NCI-H460 (cell line): ENCODE measurements at regions not wholly inside any gene's neighbourhood (a gene's known extent, or its start where the extent isn't known, plus 50 kb on each side); places are given as distances from the start of the nearest gene placed in this dataset.

Experiments used
- DNase-seq: peaks from one replicate; pipeline ENCODE4 v3.0.0-alpha.2; 2016; ENCODE audit warnings: low read depth; ENCODE audit errors: extremely low read depth

DNA sequence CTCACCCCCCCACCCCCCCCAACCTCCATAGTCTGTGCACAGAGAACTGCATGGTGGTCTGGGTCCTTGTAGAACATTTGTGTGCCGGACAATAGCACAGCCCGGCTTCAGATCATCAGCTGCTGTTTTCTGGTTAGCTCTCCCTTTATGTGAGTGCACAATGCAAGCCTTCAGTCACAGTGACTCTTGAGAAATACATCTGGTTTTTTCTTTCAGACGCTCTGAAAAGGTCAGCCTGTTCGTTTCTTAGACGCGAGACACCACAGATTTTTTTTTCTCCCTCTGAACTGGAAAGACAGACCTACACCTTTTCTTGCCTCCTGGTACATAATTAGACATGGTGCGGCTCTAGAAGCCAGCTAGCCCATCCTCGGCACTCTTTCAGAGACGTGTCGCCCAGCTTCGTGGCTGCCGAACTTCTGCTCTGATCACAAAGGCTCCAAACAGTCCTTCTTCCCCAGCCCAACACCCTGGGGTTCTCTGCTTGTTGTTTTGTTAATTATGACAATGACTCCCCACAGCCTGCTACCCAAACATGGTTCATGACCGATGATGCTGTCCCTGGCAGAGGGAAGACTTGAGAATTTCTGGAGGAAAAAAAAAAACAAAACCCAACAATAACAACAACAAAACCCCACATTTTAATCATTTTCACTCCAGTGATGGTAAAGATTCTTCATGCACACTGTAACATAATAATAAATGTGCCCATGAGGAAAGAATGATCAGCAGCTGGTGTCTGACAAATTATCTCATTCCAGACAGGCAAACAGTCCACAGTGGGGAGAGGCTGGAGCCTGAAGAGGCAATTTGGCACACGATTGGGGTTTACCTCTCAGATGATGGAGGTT lies 241.4 kb upstream of the ZNF462 start:
- DNase-seq = no peak

DNA sequence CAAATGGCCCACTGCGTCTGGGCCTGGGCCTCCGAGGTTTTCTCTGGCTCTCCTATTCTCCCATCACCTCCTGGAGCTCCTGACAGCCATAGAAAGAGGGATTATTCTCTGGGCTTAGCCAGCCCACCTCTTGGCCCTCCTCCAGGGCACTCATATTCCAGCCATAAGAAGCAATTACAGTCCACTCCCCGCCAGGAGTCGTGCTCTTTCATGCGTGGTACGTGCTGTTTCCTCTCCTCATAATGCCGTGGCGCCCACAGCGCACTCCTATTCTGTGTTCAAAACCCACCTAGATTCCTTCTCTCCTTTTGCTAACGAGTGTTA lies 240.8 kb upstream of the ZNF462 start:
- no peak for DNase-seq

DNA sequence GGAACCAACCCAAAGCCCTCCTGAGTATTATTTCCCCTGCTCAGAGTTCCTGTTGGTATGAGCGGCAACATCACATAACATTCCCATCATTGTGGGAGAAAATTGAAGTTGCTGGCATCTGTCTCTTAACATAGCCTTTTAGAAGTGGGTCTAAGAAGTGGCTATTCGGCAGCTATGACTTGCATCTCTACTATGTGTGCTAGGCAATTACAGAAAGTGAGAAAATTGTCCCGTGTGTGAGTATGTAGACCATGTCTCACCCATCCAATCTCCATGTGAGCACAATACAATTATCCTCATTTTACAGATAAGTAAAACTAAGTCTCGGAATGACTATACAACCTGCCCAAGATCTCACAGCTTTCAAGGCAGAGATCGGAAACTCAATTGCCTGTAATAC lies 239.4 kb upstream of the ZNF462 start:
- DNase-seq = no peak

DNA sequence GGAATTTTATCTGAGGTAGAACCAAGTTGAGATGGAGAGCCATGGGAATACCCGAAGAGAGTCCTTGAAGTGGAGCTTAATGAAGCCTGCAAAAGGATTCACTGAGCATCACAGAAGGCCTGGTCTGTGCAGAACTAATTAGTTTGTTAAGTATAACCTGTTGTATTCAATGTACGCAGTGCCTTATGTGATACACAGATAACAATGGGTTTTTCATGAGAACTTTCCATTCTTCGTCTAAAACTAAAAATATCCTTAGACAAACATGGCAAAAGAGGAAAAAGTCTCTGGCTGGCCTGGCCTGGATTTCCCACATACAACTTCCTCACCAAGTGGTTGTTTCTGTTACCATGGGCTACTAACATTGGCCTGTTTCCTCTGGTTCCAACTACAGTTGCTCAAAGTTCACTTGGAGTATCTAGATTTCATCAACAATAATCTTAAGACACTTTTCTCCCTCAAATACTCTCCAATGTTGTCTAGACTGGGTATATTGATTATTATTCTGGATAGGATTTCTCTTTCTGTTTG lies 237.6 kb upstream of the ZNF462 start:
- DNase-seq = no peak

DNA sequence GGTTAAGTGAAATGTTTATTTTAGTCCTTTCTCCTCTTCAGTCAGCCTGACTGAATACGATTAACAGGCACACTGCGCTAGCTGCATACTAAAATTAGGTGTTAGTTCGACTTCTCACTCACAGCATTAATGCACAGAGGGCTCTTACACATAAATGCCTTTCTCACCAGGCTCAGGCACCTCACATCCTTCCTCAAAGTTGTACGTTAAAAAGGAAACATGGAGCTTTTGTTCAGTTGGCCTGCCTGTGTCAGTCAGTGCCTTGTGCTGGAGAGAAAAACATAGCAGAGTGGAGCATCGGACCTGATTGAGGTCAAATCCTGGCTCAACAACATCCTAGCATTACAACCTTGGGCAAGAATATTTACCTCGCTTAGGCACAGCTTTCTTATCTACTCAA lies 236.0 kb upstream of the ZNF462 start:
- no peak for DNase-seq

DNA sequence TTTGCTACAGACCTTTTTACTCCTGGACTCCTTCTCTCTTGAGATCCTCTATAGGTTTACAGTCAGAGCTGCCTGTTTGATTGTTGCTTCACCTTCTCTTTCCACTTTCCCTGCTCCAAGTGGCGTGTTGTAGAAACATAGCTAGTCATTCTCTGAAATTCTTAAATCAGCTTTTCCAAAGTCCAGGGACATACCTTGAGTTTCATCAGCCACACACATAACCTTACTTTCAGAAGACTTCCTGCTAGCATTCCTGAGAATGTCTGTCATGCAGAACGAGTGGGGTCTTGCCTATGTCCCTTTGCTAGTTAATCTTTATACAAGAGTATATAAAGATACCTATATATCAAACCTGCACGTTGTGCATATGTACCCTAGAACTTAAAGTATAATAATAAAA lies 230.3 kb upstream of the ZNF462 start:
- DNase-seq = no peak

DNA sequence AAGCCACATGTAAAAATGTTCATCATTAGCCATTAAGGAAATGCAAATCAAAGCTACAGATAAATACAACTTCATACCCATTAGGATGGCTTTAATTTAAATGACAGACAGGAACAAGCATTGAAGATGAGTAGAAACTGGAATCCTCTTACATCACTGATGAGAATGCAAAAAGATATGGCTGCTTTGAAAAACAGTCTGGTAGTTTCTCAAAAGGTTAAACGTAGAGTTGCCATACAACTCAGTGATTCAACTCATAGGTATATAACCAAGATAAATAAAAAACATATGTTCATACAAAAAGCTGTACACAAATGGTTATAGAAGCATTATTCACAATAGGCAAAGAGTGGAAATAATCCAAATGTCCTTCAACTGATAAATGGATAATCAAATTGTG lies 228.8 kb upstream of the ZNF462 start:
- no peak for DNase-seq

DNA sequence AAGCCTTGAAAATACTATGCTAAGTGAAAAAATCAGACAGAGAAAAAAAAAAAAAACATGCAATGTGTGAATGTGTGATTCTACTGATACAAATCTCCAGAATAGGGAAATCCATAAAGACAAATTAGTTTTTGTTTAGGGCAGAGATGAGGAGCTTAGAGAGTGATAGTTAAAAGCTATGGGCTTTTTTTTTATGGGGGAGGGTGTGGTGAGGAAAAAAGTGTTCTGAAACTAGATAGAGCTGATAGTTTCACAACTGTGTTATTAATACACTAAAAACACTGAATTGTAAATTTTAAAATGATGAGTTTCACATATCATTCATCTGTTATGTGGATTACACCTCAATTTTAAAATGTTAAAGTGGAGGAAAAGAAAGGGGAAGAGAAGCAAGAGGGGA lies 228.3 kb upstream of the ZNF462 start:
- DNase-seq = no peak

DNA sequence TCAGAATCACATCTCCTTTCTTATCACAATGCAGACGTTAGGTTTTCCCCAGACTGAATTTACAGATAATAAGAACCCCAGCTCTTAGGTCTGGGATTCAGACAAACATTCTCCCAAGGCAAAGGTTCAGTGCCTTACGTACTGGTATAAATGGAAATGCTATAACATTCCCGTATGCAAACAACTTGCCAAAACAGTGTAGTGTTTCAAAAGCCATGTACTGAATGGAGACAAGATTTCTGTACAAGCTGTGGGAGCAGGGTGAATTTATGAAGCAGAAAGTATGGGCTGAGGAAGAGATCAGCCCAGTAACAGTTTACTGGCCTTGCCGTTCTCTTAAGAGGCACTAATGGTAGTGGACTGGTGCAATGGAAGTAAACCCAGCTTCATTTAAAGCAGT lies 225.5 kb upstream of the ZNF462 start:
- no peak for DNase-seq

DNA sequence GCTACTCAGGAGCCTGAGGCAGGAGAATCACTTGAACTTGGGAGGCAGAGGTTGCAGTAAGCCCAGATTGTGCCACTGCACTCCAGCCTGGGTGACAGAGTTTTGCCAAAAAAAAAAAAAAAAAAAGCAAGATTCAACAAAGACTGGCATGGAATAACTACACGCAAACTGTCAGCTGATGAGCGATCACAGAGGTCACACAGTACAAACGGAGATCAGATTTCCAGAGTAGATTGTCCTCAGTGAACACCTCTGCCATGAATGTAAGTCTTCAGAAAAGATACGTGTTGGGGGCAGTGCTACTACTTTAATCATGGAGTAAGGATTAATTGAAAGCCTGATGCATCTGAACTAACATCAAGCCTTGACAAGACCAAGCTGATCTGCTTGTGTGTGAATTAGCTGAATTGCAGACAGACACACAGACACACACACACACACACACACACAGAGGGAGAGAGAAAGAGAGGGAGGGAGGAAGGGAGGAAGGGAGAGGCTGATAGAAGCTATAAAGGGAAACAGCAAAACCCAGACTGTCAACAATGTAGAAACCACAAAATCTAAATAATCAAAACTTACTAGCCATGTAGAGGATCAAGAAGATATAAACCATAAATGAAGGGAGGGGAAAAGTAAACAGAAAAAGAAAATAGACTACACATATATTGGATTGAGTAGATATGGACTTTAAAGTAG lies 222.9 kb upstream of the ZNF462 start:
- DNase-seq = no peak

DNA sequence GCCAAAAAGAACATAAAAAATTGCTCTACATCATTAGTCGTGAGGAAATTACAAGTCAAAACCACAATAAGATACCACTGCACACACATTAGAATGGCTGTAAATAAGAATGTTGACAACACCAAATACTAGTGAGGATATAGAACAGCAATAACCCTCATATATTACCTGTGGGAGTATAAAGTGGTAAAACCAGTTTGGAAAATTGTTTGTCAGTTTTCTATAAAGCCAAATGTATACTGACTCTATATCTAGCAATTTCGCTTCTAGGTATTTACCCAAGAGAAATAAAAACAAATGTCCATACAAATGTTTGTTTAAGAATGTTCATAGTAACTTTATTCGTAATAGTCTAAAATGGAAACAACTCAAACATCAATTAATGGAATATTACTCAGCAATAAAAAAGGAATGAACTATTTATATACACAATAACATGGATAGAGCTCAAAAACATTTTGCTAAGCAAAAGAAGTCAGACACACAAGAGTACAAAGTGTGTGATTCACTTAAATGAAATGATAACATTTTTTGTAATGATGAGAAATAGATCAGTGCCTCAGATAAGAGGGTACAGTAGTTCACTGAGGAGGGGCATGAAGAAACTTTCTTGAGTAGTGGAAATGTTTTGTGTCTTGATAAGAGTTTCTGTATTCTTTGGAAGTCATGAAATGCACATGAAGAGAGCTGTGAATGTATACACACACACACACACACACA lies 219.6 kb upstream of the ZNF462 start:
- DNase-seq = no peak

DNA sequence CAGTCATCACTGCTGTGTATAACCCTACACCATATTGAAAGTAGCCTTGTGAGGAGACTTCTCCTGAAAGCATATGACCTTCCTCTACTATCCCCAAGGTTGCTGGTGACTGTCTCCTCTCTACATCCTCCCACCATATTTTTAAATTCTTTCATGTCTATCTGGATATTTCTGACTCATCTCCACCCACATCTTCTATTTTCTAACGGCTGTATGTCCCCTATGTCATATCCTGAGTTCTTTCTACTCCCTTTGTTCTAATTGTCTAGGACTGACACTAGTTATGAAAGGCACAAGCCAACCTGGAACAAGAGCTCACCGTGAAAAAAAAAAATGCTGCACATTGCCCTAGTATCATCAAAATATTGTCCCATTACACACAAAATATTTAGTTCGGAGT lies 218.3 kb upstream of the ZNF462 start:
- no peak for DNase-seq

DNA sequence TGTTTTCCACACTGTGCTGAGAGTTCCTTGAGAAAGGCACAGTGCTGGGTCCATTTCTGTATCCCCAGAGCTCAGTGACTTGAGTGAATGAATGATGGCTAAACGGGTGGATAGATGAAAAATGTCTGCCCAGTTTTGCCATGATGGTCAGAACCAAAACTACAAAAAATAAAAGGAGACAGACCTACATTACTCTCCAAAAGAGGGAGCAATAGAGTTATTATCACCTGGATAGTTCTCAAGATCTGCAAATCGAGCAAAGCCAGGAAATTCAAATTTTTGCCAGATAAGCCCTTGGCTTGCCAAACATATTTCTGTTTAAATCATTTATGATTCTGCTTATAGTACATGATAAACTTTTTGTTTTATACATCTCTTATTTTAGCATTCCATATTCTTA lies 214.2 kb upstream of the ZNF462 start:
- no peak for DNase-seq

DNA sequence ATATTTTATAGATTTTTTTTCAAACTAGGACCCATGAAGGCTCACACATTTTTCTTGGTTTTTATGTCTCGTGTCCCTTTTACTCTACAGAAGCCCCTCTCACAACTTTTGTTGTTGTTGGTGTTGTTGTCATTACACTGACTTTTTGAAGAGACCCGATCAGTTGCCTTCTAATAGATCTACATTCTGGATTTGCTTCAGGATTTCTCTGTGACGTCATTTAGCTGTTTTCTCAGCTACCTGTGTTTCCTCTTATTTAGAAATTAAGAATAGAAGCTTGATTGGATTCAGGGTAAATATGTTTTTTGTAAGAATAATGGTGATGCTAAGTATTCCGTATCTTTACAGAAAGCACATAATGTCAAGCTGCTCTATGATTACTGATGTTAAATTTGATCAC lies 213.3 kb upstream of the ZNF462 start:
- DNase-seq = no peak

DNA sequence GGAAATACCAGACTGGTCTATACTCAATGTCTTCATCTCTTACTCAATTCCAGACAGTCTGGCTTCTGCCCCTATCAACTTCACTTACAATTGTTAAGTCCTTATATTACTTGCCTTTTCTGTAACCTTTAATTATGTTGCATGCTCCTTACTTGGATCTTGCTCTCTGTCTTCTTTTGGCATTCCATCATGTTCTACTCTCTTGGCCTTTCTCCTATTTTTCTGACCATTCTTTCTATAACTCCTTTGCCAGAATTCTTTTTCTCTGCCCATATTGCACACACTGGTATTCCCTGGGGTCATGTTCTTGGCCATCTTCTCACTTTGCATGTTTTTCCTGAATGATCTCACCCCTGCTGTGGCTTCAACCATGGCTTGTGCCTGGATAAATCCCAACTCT lies 209.8 kb upstream of the ZNF462 start:
- DNase-seq = no peak

DNA sequence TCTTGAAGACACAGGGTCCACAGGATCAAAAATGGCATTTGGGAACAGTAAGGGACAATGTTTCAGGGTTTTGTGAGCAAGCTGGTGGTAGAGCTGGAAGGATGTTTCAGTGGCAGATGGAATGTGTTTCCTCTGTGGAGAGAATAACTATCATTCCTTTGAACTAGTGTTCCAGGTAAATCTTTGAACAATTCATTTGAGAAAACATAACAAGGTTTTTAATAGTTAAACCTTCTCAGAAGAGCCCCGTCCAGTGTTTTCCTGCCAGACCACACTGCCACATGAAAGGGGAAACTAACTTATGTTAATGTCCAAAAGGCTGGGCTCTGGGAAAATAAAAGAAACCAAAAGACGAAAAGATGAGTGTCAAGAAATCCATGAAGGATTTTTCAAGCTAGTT lies 207.0 kb upstream of the ZNF462 start:
- no peak for DNase-seq

DNA sequence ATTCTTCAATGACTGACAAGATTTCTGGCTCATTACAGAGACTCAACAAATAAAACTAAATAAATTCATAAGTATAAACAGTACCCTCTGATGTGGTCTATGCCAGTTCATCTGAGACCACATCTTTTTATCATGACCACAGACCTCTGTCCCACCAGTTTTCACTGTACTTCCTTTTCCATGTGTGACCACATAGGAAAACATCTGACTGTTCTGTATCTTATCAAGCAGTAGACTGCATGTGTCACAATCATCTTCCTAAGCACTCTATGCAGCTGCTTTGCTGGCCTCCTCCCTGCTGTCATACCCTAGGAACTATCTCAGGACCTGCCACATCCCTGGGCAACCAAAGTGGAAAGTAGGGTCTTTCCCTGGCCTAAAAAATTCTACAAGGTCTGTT lies 205.0 kb upstream of the ZNF462 start:
- DNase-seq = no peak

DNA sequence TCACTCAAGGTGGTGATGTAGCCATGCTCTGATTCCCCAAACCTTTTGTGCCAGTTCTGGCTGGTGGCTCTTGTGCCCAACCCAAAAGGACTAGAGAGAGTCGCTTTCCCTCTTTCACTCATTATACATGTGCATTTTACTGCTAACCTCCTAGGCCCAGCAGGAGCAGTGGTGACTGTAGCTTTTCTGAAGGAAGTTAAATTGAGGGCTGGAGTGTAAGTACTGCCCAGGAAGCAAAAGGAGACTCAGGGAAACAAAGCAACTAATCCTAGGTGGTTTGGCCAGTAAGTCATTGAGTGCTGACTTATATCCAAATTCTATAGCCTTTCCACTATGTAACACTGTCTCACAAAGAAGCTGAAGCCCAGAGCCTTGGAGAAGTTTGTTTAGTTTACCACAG lies 194.4 kb upstream of the ZNF462 start:
- no peak for DNase-seq

DNA sequence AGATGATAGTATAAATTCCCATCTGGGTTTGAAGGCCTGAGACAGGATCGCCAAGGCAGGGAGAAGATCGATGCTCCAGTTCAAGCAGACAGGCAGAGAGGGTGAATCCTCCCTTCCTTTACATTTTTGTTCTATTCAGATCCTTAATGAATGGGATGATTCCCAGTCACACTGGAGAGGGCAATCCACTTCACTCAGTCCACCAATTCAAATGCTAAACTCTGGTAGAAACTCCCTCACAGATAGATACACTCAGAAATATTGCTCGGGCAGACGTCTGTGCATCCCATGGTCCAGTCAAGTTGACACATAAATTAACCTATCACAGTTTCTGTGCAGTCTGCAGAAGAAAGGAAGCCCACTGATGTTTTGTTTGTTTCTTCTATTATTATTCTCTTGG lies 193.1 kb upstream of the ZNF462 start:
- no peak for DNase-seq

DNA sequence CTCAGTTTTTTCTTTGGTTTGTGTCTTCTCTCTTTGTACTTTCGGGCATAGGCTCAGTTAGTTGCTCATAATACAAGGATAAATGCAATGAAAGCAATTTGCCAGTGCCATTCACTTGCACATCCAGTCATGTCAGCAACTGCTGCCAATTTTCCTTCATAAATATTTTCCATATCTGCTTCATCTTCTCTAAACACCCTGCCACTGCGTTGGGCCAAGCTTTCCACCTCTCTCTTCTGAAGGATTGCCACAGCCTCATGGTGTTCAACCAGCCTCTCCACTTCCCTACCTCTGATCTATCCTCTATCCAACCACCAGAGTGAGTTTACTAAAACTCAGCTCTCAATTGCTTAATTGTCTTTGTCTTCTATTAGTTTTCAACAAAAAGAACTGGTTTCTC lies 192.5 kb upstream of the ZNF462 start:
- no peak for DNase-seq

DNA sequence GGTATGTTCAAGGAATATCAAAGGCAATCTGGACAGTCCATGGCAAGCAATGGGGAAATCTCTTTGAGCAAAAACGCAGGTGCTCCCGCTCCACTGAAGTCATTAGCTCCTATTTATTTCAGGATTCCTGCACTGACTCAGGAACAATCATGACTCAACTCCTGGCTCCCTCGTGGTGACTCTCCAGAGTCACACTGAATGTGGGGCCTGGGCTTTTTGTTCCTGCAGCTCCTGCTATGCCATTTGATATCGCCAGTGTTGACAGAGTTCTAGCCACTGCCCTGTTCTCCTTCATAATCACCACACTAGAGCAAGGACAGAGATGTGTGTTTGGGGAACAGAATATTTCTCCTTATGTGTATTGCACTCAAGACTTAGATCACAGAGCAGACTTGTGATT lies 187.2 kb upstream of the ZNF462 start:
- no peak for DNase-seq

DNA sequence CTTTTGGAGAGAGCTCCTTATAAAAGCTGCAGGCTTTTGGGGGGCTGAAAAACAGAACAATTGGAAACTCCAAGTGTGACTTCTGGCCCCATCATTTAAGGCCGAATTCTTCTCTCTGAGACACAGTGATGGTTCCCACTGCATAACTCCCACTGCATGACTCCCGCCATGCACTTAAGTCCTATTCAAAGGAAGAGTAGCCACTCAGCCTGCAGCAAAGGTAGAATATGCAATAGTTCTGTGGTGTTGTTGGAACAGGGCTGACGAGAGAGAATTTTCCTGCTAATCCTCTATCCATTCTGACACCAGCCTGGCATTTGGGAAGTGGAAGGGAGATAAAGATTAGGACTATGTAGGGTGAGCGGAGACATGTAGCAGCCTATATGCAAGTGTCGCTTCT lies 185.6 kb upstream of the ZNF462 start:
- DNase-seq = no peak
